Pancreas (tissue), 10 donors: ENCODE measurements at regions not wholly inside any gene's neighbourhood (a gene's known extent, or its start where the extent isn't known, plus 50 kb on each side); places are given as distances from the start of the nearest gene placed in this dataset.

Source experiments
- ATAC-seq, 4 donors: fragments of 200-7000 bp; cut with Tn5 transposase; one replicate each; pipeline versions ENCODE4 v1.8.0 to v1.9.1; 2020; ENCODE audit warnings: mild to moderate bottlenecking in 4 of 4, moderate library complexity in 4 of 4
- DNase-seq, 6 donors: peaks; one replicate each; pipeline ENCODE4 v3.0.0-alpha.2; 2020
- FAIRE-seq: peaks from 2 replicates; lab custom pipeline; 2012; peaks lifted over from hg19 to GRCh38; lab: Jason Lieb, UNC
- H3K27ac ChIP-seq, 4 donors: fragments of 200-600 bp; sonication (generic); 1 replicate in 3 of 4; 2 replicates in 1 of 4; pipeline versions ENCODE4 v1.5.0 to v1.8.0; 2020
- H3K27me3 ChIP-seq, 4 donors: fragments of 200-600 bp; one replicate each; pipeline ENCODE4 v1.8.0; 2021
- H3K36me3 ChIP-seq, 3 donors: fragments of 200-600 bp; sonication (generic) in 1 of 3; one replicate each; pipeline versions ENCODE4 v1.5.0 to v1.8.0; 2020 to 2021
- H3K4me1 ChIP-seq, 3 donors: fragments of 200-600 bp; one replicate each; pipeline ENCODE4 v1.8.0; 2021
- H3K4me3 ChIP-seq, 4 donors: fragments of 200-600 bp; sonication (generic) in 2 of 4; one replicate each; pipeline versions ENCODE4 v1.5.0 to v1.8.0; 2020 to 2021
- H3K9me3 ChIP-seq, 4 donors: fragments of 200-600 bp; one replicate each; pipeline ENCODE4 v1.8.0; 2021
- CTCF ChIP-seq, 4 donors: fragments of 200-600 bp; sonication (generic) in 3 of 4; IDR thresholded peaks; one replicate each; pipeline versions ENCODE4 v1.5.0 to v1.8.0; 2021; ENCODE audit warnings: antibody characterized with exemption in 4 of 4
- WGBS, 2 donors: extraction: QIAGEN DNeasy Blood & Tissue Kit; methylation state at CpG; one replicate each; pipeline ENCODE4 v1.1.7; 2013; 5-methylcytosine and 5-hydroxymethylcytosine counted together
- intact Hi-C, 3 donors: fragments of 100-400 bp; cut with DNase I; formaldehyde crosslinking; loops; one replicate each; pipeline versions ENCODE4 v1.11.1 to v1.14.2; 2022
- donor health status: healthy with polysubstance abuse.
- donor health status: DM: no; HTN: no; CAD: no; lungs with moderate emphysema.
- donor health status: DM: no; HTN: no; CAD: no.
- donor health status: control.
- donor health status: control.
- donor health status: Bipolar disorder and iron deficiency.
- donor health status: DM: yes; HTN: yes; CAD: no.
- donor health status: DM: no; HTN: no; CAD: no.
- donor health status: DM: no; HTN: no; CAD: no.
- donor health status: DM: yes; HTN: yes; CAD: no.

DNA sequence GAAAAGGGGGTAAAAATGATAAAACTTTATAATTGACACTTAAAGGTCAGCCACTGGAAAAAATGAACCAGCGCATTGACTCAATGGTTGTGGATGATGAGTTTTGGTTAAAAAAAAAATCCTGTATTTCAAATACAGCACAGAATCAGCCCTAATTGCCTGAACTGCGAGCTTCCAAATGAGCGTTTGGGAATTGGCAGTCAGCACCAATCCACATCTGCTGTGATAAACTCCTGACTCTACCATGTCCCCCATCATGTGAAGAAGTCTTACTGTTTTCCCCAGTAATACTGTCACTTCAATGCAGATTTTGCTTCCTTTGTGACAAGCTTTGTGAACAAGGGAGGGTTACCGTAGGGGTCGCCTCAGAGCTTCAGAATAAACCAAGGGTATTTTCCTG, 235.4 kb downstream of the EBLN2 start:
- Histone ChIP-seq H3K27me3 (no peaks in the 10 kb centered on the region), H3K9me3 (no peaks in the 10 kb centered on the region), H3K27ac (no peak overlapping the region), H3K36me3 (no peaks in the 10 kb centered on the region), H3K4me3 (no peak overlapping the region), H3K4me1 (no peaks in the 10 kb centered on the region)
- intact Hi-C loops, result no loop called here
- FAIRE-seq (no peak), ATAC-seq (no peak), DNase-seq (no peak)
- TF ChIP-seq CTCF (IDR thresholded peaks at IDR 0.05), result no peak
- WGBS, 2 donors, result 88 to 91% methylated on average over 5 of the region's 5 CpGs

GRCh38 chr3:73298243-73299183, 237.1 kb downstream of the EBLN2 start:
- Histone ChIP-seq H3K27me3 (no peaks in the 10 kb centered on the region), H3K4me3 (no peak overlapping the region), H3K9me3 (no peaks in the 10 kb centered on the region), H3K4me1 (no peaks in the 10 kb centered on the region), H3K27ac (no peak overlapping the region), H3K36me3 (no peaks in the 10 kb centered on the region)
- ATAC-seq (no peak), DNase-seq (no peak), FAIRE-seq (no peak)
- intact Hi-C loops, result no loop called here
- WGBS, 2 donors, result 52 to 56% methylated on average over 11 of the region's 11 CpGs
- no peak for TF ChIP-seq CTCF (IDR thresholded peaks at IDR 0.05)

GRCh38 chr3:73299184-73299691, 237.8 kb downstream of the EBLN2 start:
- 80 to 86% methylated on average over 5 of the region's 5 CpGs for WGBS, 2 donors
- Histone ChIP-seq H3K4me3 (no peak overlapping the region), H3K36me3 (no peaks in the 10 kb centered on the region), H3K27me3 (no peaks in the 10 kb centered on the region), H3K9me3 (no peaks in the 10 kb centered on the region), H3K4me1 (no peaks in the 10 kb centered on the region), H3K27ac (no peak overlapping the region)
- intact Hi-C loops, result no loop called here
- no peak for ATAC-seq
- no peak for TF ChIP-seq CTCF (IDR thresholded peaks at IDR 0.05)
- no peak for DNase-seq
- FAIRE-seq, result no peak

GRCh38 chr3:73314151-73314951, 252.9 kb downstream of the EBLN2 start:
- H3K4me1 ChIP-seq, result no peaks in the 10 kb centered on the region
- ATAC-seq (no peak), DNase-seq (no peak), FAIRE-seq (no peak)
- no peaks in the 10 kb centered on the region for H3K9me3 ChIP-seq
- intact Hi-C loops, result no loop called here
- H3K27ac ChIP-seq, result no peak overlapping the region
- H3K4me3 ChIP-seq, result no peak overlapping the region
- WGBS, 2 donors, result 78 to 80% methylated on average over 5 of the region's 5 CpGs
- no peaks in the 10 kb centered on the region for H3K27me3 ChIP-seq
- no peaks in the 10 kb centered on the region for H3K36me3 ChIP-seq
- no peak for TF ChIP-seq CTCF (IDR thresholded peaks at IDR 0.05)
